ENCODE measurements at regions not wholly inside any gene's neighbourhood (a gene's known extent, or its start where the extent isn't known, plus 50 kb on each side); places are given as distances from the start of the nearest gene placed in this dataset.

GRCh38 chr3:117417411-117417810, 707.8 kb downstream of the TUSC7 start:
- no peak for DNase-seq

- no peak for DNase-seq
These were observed 717.5 kb downstream of the TUSC7 start for GRCh38 chr3:117427081-117427480.

- DNase-seq = no peak
These were observed 723.8 kb downstream of the TUSC7 start for GRCh38 chr3:117433427-117433826.

GRCh38 chr3:117434661-117435412, 725.3 kb downstream of the TUSC7 start:
- DNase-seq = no peak

- DNase-seq = no peak
These were observed 725.9 kb downstream of the TUSC7 start for GRCh38 chr3:117435506-117435905.

DNA sequence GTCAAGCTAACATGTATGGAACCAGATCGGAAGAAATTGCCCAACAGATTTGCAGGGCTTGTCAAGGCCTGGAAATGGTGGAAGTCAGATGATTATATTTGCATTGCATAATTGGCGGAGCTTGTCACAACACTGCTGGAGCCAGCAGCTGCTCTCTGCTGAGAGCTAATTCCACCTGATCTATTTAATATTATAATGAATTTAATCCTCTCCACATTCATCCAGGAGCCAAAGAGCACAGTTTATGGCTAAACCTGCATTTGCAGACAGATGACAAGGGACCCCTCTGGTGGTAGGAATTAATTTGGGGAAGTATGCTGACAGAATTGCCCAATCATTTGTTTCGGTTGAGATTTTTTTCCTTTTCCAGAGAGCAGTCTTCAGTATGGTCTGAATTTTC, 730.2 kb downstream of the TUSC7 start:
- peak; percentile 27 for DNase-seq

- no peak for DNase-seq
These were observed 732.3 kb downstream of the TUSC7 start for GRCh38 chr3:117441851-117442250.

GRCh38 chr3:117442566-117442965, 733.0 kb downstream of the TUSC7 start:
- DNase-seq = no peak

DNA sequence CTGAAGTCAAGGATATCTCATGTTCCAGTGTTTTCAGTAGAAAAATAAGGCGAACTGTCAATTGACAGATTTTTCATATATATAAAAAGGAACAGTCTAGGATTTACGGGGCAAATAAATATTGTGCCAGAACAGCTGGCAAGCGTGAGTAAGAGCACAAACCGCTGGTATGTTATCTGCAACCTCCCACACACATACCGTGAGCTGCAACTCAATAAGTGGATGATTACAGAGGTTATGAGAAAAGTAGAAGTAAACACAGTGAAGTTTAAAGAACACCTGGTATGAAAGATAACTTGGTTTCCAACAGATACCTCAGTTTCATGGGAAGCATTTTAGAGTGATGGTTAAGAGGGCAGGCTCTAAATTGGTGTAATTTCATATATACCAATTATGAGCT, 733.4 kb downstream of the TUSC7 start:
- DNase-seq = peak; percentile 3

- no peak for DNase-seq
These were observed 734.6 kb downstream of the TUSC7 start for GRCh38 chr3:117444175-117444574.

- DNase-seq = no peak
These were observed 737.8 kb downstream of the TUSC7 start for GRCh38 chr3:117447419-117447818.

GRCh38 chr3:117450026-117450425, 740.4 kb downstream of the TUSC7 start:
- DNase-seq = no peak

DNA sequence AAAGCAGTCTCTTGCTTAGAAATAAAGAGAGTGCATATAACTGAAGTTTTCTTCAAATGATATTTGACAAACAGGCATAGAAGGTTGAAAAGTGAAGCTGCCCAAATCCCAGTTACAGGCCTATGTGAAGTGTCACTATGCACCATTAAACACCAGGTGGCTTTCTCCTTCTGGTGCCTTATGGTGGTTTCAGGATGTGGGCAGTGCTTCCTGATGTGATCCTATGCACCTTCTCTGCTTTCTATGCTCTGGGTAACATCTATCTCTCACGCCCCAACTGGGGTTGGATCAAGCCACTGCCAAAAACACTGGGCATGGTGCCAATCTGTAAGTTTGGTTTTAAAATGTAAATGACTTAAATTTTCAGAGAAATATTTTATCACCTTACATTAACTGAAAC, 744.7 kb downstream of the TUSC7 start:
- peak; percentile 6 for DNase-seq

DNA sequence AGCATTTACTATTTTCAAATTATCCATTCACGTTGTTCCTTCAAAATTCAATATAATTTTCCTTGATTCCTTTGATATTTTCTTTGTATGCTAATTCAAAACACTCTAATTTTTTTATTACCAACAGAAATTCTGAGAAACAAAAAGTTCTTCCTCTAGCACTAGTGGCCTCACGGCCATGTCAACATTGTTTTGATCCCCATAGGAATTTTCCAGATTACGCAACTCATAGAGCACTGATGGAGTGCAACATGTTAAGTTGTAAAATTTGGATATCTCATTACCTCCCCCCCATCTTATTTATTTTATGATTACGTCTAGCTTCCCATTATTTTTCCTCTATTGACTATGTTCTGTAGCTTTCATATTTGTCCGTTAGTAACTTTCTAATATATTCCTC, 745.3 kb downstream of the TUSC7 start:
- no peak for DNase-seq

GRCh38 chr3:117455782-117456181, 746.2 kb downstream of the TUSC7 start:
- no peak for DNase-seq

GRCh38 chr3:117463276-117464115, 753.9 kb downstream of the TUSC7 start:
- DNase-seq = no peak

DNA sequence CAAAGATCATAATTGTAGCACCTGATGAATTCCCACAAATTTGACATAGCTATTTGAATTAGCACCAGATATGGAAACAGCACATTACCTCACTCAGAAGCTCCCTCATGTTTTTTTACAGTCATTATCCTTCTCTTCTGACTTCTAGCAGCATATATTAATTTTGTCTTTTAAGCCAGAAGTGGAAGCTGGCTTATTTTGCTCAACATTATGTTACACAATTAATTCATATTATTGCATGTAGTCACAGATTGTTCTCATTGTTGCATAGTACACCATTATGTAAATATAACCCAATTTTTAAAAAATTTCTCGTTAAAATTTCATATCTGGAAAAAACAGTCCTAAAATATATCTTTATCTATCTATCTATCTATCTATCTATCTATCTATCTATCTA, 762.3 kb downstream of the TUSC7 start:
- DNase-seq = no peak

DNA sequence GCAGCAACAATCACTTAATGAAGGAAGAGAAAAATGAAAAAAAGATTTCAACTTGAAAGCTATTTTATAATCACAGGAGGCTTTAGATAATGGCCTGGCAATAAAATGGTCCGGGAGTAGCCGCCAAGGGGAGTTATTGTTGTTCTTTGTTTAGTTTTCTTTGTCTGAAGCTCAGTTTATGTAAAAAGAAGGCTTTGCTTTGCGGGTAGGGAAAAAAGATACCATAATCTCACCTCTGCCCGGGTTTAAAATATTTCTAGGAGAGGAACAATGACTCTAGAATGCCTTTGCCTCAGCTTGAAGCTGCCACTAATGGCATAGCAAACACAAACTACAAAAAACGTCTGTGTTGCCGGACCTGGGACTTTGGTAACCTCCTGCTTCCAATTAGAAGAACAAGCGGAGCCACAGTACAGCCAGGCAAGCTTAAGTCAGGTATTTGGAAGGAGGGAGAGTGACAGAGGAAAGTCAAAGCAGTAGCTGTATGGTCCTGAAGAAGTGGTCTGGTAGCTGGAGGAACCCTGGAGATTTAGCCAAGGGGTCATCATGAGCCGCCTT, 764.5 kb downstream of the TUSC7 start:
- DNase-seq = no peak

- DNase-seq = no peak
These were observed 767.0 kb downstream of the TUSC7 start for GRCh38 chr3:117476572-117476971.

- DNase-seq = no peak
These were observed 767.7 kb downstream of the TUSC7 start for GRCh38 chr3:117477214-117477755.

- no peak for DNase-seq
These were observed 769.5 kb downstream of the TUSC7 start for GRCh38 chr3:117479095-117479494.

- DNase-seq = no peak
These were observed 770.9 kb downstream of the TUSC7 start for GRCh38 chr3:117480525-117480924.

GRCh38 chr3:117480972-117481371, 771.4 kb downstream of the TUSC7 start:
- no peak for DNase-seq

GRCh38 chr3:117483839-117484238, 774.3 kb downstream of the TUSC7 start:
- no peak for DNase-seq

All from hematopoietic multipotent progenitor cell treated with erythropoietin and hydrocortisone succinate and interleukin-3 and kit ligand, for 6 days (in vitro differentiated cells).